ENCODE measurements at regions not wholly inside any gene's neighbourhood (a gene's known extent, or its start where the extent isn't known, plus 50 kb on each side); places are given as distances from the start of the nearest gene placed in this dataset.
"Not testable (repeated sequence)": the region's sequence is repeated elsewhere in the genome, so short reads cannot be mapped to it uniquely, and the experiment has no call there.

GRCh38 chr4:116005037-116005805, 891.8 kb upstream of the NDST4 start:
- DNase-seq: no peak

- DNase-seq: no peak
These were observed 887.9 kb upstream of the NDST4 start for GRCh38 chr4:116001291-116001690.

GRCh38 chr4:115986573-115986972, 873.2 kb upstream of the NDST4 start:
- DNase-seq: no peak

DNA sequence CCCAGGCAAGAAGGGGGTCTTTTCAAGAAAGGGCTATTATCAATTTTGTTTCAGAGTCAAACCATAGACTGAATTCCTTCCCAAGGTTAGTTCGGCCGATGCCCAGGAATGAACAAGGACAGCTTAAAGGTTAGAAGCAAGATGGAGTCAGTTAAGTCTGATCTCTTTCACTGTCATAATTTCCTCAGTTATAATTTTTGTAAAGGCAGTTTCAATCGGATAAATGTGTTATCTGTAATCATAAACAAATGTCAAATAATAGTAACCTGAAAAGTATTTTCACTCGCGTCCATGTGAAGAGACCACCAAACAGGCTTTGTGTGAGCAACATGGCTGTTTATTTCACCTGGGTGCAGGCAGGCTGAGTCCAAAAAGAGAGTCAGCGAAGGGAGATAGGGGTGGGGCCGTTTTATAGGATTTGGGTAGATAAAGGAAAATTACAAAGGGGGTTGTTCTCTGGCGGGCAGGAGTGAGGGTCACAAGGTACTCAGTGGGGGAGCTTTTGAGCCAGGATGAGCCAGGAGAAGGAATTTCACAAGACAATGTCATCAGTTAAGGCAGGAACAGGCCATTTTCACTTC, 862.1 kb upstream of the NDST4 start:
- not testable (repeated sequence) for DNase-seq

DNA sequence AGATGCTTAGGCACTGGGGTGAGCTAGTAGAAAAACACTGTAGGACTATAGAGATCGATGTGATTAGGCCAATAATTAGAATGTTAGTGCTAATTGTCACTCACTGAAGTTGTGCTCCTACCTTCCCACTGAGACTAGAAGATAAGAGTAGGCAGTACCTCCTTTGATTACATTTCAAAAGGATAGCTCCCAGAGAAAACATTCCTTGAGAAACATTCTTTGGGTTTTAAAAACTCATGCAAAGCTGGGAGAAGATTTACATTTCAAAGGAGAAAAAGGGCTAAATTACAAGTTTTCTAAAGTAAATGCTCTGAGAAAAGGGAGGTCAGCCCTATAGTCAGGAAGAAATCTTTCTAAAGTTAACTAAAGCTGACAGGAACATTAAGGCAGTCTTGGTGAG, 860.3 kb upstream of the NDST4 start:
- no peak for DNase-seq

GRCh38 chr4:115972967-115973366, 859.5 kb upstream of the NDST4 start:
- no peak for DNase-seq

GRCh38 chr4:115970859-115971258, 857.4 kb upstream of the NDST4 start:
- DNase-seq: no peak

- peak; percentile 68 for DNase-seq
These were observed 856.3 kb upstream of the NDST4 start for GRCh38 chr4:115969756-115970155.

DNA sequence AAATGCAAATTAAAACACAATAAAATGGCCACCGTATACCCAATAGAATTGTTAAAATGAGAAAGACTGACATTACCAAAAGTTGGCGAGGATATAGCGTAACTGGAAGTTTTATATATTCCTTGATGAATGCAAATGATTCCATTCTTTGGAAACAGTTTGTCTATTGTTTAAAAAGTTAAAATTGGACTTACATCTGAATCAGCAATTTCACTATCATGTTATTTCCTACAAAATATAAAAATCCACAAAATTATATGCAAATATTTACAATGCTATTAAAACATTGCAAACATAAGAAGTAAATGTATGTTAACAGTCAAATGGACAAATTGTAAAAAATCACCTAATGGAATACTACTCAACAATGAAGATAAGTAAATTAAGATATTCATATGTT, 852.2 kb upstream of the NDST4 start:
- DNase-seq: no peak

DNA sequence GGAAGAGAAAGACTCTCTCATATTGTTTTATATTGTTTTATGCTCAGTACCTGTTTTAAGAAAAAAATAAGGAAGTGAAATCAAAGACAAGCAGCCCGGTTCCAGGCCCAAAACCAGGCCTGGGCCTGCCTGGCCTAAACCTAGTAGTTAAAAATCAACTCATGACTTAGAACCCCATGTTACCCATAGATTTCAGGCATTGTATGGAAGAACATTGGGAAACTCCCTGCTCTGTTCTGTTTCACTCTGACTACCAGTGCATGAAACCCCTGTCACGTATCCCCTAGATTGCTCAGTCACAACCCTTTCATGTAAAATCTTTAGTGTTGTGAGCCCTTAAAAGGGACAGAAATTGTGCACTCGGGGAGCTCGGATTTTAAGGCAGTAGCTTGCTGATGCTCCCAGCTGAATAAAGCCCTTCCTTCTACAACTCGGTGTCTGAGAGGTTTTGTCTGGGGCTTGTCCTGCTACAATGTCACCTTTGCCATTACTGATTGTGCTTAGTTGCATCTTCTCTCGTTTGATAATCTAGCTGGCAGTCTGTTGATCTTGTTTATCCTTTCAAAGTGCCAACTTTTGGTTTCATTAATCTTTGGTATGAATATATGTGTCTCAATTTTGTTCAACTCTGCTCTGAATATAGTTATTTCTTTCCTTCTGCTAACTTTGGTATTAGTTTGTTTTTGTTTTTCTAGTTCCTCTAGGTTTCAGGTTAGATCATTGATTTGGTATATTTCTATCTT, 842.8 kb upstream of the NDST4 start:
- DNase-seq: not testable (repeated sequence)

GRCh38 chr4:115950806-115951205, 837.4 kb upstream of the NDST4 start:
- DNase-seq: no peak

- not testable (repeated sequence) for DNase-seq
These were observed 836.7 kb upstream of the NDST4 start for GRCh38 chr4:115949974-115950743.

DNA sequence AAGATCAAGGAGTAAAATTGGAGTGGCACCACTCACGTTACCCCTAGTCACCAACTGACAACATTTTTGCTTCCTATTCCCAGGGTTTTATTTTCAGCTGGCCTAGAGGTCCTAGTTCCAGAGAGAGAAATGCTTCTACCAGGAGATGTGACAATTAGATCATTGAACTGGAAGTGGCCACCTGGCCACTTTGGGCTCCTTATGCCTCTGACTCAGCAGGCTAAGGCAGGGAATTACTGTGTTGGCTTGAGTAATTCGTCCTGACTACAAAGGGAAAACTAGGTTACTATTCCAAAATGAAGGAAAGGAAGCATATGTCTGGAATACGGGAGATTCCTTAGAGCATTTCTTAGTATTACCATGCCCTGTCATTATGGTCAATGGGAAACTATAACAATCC, 831.6 kb upstream of the NDST4 start:
- no peak for DNase-seq

DNA sequence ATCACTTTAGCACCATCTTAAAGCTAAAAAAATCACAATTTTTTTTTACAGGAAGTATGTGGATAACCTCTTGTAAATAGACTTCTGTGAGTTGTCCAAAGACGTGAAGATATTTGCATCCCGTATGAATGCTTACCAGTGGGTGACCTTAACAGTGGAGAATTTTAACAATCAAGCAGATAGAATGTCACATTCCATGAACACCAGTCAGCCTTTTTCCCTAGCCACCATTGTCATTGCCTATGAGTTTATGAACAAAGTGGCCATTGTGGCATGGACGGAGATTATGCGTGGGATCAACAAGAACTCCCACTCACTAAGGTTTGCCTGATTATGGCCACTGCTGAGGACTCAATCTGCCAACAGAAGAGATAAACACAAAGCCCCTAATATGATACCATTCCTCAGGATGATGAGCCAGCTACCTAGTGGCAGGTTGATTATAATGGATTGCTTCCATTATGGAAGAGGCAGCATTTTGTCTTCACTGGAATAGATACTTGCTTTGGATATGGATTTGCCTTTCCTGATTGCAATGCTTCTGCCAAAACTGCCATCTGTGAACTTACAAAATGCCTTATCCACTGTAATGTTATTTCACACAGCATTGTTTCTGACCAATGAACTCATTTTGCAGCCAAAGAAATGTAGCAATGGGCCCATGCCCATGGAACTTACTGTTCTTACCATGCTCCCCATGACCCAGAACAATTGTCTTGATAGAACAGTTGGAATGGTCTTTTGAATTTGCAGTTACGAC, 830.9 kb upstream of the NDST4 start:
- DNase-seq: no peak

- DNase-seq: no peak
These were observed 825.5 kb upstream of the NDST4 start for GRCh38 chr4:115938764-115939443.

GRCh38 chr4:115929373-115929772, 816.0 kb upstream of the NDST4 start:
- DNase-seq: no peak

DNA sequence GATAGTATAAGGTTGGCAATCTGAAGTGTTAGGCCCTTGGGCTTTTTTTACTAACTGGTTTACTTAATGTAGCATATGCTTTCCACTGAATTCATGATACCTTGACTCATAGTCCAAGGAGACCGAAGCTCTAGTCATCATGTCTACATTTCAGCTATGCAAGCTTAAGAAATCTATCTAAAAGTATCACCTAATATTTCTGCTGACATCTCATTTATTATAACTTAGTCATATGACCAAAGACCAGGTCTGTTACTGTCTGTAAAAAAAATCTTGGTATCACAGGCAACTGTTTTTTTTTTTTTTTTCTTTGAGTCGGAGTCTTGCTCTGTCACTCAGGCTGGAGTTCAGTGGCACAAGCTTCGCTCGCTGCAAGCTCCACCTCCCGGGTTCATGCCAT, 814.0 kb upstream of the NDST4 start:
- DNase-seq: no peak

GRCh38 chr4:115923152-115923551, 809.7 kb upstream of the NDST4 start:
- DNase-seq: no peak

DNA sequence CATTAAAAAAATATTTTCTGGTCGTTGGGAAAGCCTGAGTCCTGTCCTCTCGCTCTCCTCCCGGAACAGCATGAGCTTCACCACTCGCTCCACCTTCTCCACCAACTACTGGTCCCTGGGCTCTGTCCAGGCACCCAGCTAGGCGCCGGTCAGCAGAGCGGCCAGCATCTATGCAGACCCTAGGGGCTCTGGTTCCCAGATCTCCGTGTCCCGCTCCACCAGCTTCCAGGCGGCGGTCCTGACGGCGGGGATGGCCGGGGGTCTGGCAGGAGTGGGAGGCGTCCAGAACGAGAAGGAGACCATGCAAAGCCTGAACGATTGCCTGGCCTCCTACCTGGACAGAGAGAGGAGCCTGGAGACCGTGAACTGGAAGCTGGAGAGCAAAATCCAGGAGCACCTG, 807.2 kb upstream of the NDST4 start:
- no peak for DNase-seq

GRCh38 chr4:115918149-115918548, 804.7 kb upstream of the NDST4 start:
- no peak for DNase-seq

GRCh38 chr4:115906428-115906827, 793.0 kb upstream of the NDST4 start:
- no peak for DNase-seq

GRCh38 chr4:115883847-115884246, 770.4 kb upstream of the NDST4 start:
- no peak for DNase-seq

Measured in islet precursor cell (in vitro differentiated cells).